ENCODE measurements at regions not wholly inside any gene's neighbourhood (a gene's known extent, or its start where the extent isn't known, plus 50 kb on each side); places are given as distances from the start of the nearest gene placed in this dataset.

- no peak for TF ChIP-seq CTCF (IDR thresholded peaks at IDR 0.05)
- TF ChIP-seq POLR2A (IDR thresholded peaks at IDR 0.05): no peak
- TF ChIP-seq POLR2AphosphoS5 (IDR thresholded peaks at IDR 0.05): no peak
- TF ChIP-seq EP300 (IDR thresholded peaks at IDR 0.05): no peak
These were observed 80.8 kb downstream of the ISG20 start for GRCh38 chr15:88719654-88720053.

Measured in suprapubic skin (tissue), 4 donors.